GM18858 (cell line): ENCODE measurements at regions not wholly inside any gene's neighbourhood (a gene's known extent, or its start where the extent isn't known, plus 50 kb on each side); places are given as distances from the start of the nearest gene placed in this dataset.

ENCODE experiments used
- ATAC-seq: cut with Tn5 transposase; IDR thresholded peaks from one replicate; pipeline ENCODE4 v1.9.1; 2021; ENCODE audit not compliant: unreplicated experiment

DNA sequence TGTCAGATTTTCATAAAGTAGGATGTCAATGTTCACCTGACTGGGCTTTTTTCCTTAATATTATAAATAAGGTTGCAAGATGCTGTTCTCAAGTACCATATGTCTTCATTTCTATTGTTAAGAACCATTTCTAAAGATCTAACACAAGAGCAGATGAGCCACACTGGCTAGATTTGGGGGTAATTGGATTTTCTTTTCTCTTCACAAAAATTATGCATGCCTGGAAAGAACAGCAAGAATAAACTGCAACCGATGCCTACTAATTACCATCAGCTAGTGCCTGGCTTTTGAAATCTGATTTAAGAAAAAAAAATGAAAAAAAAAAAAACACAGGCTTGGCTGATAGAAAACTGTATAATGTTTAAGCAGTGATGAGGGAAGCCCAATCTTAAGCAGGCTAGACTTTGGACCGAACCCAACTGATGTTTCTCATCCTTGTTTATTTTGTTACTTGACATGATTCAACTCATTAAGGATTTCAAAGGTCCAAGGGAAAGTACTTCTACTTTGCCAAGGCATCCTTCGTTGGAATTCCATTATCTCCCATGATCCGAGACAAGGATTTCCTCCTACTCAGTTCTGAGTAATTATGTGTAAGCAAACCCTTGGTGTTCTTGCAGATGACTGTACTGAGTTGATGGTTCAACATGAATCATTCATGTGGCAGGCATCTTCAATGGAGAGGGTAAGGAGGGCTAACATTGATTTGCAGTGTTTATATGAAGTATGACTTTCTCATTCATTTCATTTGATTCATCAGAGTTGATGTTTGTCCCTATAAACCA, 300.5 kb downstream of the SPRY2 start:
- ATAC-seq = no peak

DNA sequence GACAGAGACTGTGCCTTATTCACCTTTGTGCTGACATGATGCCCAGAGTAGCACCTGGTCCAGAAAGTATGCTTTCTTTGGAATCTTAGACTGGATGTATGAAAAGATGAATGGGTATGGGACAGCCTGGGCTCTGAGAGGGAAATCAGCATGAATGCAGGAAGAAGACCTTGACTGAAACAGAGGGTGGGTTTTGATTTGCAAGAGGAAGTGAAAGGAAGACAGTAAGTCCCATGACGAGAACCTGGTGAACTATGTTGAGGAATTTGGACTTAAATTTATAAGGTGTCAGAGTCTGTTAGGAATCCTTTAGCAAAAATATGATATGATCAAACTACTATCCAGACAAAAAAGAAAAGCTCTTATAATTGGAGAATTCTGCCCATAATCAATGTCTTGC, 301.9 kb downstream of the SPRY2 start:
- peak; percentile 67 for ATAC-seq

DNA sequence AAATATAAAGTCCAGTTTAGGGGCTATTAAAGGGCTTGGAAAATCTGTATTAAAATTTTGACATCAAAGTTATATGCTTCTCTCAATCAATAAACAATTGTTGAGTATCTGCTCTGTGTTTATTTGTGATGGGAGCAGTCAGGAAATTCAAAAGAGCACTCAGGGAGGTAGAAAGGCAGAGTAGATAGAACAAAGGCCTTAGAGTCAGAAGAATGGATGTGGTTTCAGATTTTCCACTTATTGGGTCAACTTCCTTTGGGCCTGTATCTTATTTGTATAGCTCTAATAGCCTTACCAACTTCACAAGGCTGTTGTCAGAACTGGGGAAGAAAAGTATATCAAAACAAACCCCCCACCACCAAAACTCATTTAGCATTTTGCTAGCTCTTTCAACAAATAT, 302.6 kb downstream of the SPRY2 start:
- no peak for ATAC-seq

DNA sequence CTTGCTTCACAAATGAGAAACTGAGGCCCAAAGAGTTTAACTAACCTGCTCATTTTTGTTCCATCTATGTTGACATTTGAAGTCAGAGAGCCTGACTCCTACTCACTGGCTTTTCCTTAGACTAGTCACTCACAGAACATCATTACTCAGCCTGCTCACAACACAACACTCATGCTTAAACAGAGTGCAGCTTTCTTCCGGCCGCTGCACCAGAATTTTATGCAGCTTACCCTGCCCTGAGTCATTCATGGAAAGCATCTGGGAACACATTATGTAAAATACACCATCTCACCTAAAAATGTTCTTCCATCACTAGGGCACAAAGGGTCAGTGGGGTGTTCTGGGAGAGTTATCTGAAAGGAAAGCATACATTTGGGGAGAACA, 303.4 kb downstream of the SPRY2 start:
- peak; percentile 52 for ATAC-seq

DNA sequence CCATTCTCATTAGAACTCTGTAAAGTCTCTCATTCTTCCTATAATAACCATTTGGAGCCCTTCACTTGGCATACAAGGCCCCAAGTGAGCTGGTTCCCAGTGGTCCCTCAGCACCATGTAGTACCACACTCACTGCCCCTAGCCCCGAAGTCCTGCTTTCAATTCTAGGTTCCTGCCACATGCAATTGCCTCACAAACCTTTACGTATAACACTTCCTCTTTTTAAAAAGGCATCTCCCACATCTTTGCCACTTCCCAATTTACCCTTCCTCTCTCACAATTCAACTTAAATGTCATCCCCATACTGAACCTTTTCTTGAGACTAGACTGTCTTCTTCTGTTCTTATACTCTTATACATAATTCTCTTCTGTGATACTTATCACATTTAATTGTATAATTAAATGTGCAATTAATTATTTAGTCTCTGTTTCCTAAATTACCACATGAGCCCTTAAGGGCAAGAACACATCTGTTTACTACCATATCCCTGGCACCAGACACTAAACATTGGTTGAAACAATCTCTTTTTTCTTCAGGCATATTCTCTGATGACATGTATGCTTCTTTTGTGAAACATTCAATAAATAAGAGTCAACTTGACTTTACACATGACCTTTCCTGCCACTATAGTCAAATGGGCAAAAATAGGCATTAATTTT, 304.0 kb downstream of the SPRY2 start:
- ATAC-seq = peak; percentile 53

GRCh38 chr13:80035096-80035495, 305.8 kb downstream of the SPRY2 start:
- no peak for ATAC-seq

GRCh38 chr13:80033951-80034350, 307.0 kb downstream of the SPRY2 start:
- ATAC-seq = no peak

DNA sequence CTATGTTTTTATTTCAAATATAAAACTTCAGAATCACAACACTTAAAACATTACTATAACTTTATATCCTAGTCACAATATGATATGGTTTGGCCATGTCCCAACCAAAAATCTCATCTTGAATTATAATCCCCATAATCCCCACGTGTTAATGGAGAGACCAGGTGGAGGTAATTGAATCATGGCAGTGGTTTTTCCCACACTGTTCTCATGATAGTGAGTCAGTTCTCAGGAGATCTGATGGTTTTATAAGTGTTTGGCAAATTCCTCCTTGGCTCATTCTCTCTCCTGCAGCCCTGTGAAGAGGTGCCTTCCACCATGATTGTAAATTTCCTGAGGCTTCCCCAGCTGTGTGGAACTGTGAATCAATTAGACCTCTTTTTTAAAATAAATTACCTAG, 307.6 kb downstream of the SPRY2 start:
- ATAC-seq = no peak

- peak; percentile 55 for ATAC-seq
Measured at GRCh38 chr13:80030491-80030890, 310.4 kb downstream of the SPRY2 start.

DNA sequence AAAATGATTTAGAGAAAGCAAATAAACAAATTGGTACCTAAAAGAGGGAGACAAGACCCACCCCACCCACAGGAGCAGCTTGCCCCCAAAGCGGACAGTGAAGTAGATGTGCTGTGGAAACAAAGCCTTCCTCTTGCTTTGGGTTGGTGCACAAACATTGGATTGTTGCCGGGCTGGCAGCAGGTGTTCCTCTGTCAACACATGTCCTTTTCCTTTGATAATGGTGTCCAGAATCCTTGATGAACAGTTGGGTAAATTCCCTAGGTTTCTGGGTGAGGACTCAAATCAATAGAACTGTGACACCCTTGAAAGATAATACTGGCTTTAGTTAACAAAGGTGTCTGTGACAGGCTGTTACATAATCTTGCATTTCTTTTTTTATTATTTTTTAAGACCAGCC, 311.8 kb downstream of the SPRY2 start:
- ATAC-seq = no peak

GRCh38 chr13:80022146-80022545, 318.8 kb downstream of the SPRY2 start:
- no peak for ATAC-seq

DNA sequence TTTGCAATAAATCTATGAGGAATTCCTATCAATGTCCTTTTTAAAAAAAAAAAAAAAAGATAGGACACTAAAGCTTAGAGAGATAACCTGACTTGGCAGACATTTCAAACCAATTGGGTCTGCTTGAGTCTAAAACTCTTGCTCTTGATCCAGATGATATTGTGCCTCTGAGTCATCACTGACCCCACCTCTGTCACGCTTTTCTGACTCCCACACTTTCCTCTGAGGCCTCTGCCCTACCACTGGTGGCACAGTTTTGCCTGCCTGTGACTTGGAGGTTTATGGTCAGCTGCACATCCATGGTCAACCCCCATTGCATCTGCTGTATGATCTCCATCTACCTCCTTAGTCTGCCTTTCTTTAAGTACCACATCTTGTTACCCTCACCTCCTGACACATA, 328.7 kb downstream of the SPRY2 start:
- ATAC-seq = peak; percentile 71

DNA sequence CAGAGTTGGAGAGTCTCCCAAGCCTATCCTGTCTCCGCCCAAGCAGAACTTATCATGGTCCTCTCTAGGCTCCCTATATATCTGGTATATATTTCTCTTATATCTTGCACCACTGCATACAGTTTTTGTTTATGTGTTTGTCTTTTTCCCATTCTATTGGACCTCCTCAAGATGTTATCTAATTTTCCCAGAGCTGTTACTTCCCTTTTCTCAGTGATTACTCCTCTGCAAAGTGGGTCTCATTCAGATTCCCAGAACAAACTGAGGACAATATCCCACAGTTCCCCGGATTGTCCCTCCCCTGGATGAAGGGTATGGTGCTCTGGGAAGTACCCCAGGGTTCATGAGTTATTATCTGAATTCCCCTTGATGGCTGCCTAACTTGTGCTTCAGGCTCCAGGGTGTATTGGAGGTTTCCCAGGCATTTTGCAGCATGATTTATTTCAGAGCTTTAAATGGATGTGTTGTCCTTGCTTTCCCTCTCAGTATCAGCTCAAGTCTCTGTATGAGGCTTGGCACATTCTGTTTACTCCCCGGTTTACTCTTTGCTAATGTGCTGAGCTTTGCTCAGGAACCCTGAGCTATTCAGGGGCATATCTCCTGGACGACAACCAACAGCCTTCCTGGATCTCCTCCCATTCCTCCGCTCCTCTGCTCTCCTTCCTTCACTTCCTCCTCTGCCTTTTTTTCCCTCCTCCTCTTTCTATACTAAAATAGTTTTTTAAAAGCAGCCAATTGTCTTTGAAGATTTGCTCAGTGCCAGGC, 329.3 kb downstream of the SPRY2 start:
- no peak for ATAC-seq

- ATAC-seq = no peak
Measured at GRCh38 chr13:80010846-80011245, 330.1 kb downstream of the SPRY2 start.

DNA sequence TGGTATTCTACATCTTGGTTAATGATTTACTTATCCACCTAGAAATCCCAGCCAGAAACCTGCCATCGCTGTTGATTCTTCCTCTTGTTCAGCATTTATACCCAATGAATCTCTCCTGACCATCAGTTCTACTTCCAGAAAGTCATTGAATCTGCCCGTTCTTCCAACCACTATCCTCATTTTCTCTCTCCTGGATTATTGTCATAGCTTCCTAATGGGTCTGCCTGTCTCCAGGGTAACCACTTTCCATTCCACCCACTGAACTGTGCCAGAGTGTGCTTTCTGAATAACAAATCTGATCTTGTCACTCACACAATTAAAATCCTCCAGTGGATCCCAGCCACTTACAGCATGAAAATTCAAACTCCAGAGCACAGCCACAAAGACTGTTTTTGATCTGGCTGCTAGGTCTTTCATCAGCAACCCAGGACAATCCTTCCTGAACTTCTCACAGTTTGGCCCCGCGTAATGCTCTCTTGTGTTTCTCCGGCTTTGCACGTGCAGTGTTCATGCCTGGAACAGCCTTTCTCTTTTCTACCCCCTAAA, 330.6 kb downstream of the SPRY2 start:
- ATAC-seq = no peak

DNA sequence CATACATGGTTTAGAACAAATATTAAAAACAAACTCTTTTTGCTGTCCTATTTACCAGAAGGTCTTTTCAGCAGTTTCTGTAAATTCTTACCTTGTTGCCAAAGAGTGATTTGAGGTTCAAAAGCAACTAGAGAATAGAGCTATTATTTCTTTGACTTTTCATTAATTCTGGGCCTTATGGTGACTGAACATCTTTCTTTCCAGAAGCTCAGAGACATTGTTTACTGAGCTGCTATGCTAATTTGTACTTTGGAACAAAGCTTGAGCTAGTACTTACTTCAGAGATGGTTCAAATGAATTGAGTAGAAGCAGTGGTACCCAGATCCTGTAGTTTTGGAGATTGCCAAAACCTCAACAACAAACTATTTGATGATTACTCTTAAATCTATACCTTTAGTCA, 331.2 kb downstream of the SPRY2 start:
- no peak for ATAC-seq

DNA sequence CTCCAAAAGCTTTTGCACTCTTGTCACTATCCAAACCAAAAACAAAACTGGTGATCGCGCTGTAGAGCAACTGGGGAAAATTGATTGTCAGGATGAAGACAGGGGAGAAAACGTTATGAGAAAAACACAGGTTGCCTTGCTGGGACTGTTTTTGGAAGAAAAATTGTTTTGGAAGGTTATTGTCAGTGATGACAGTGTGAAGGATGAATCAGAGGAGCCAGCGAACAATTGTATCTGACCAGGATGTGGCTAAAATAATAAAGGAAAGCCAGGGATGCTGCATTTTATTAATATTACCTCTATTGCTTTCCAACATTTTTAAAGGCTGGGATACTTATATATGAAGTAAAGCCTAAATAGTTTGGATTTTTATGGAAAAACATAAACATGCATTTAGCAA, 334.0 kb downstream of the SPRY2 start:
- no peak for ATAC-seq

DNA sequence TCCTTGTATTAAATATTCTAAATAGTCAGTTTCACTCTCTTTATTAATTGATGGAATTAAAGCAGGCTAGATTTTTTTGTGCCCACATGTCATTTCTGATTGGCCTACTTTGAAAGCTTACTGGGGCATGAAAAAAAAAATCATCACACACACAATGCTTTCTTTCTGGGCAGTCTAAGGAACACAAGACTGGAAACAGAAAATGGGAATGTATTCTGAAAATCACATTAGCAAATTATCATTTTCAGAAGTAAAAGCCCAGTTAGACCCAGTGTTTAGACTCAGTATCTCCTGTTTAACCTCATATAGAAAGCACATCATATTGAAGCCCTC, 339.4 kb downstream of the SPRY2 start:
- no peak for ATAC-seq

GRCh38 chr13:80000684-80001509, 340.0 kb downstream of the SPRY2 start:
- no peak for ATAC-seq

DNA sequence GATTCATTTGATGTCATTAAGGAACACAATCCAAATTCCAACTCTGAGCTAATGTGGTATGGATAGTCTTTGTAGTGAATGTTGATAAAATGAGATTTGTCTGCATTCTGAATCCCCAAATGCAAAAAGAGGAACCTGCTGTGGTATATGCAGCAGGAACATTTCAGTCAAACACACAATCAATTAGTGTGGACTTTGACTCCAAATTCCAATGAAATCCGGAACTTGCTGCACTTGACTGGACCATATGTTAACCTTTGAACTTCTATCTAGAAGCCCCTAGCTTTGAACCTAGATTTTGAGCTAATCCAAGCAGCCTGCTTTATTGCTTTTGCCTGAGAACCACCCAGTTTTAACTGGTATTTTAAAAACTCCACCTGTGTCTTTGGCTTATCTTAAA, 341.3 kb downstream of the SPRY2 start:
- ATAC-seq = no peak

- no peak for ATAC-seq
Measured at GRCh38 chr13:79998381-79998880, 342.5 kb downstream of the SPRY2 start.
